GM23248 (cell line): ENCODE measurements at regions not wholly inside any gene's neighbourhood (a gene's known extent, or its start where the extent isn't known, plus 50 kb on each side); places are given as distances from the start of the nearest gene placed in this dataset.

Source experiments
- EZH2 ChIP-seq: fragments of 200-600 bp; sonication (generic); IDR thresholded peaks from 2 replicates; pipeline ENCODE4 v1.6.1; 2018; ENCODE audit warnings: antibody characterized with exemption, mild to moderate bottlenecking; ENCODE audit not compliant: insufficient read depth, poor library complexity, severe bottlenecking
- EZH2phosphoT487 ChIP-seq: fragments of 200-600 bp; sonication (generic); IDR thresholded peaks from 2 replicates; pipeline ENCODE4 v1.6.1; 2018; ENCODE audit warnings: antibody characterized with exemption, moderate library complexity, mild to moderate bottlenecking, low read depth; ENCODE audit not compliant: insufficient read depth

DNA sequence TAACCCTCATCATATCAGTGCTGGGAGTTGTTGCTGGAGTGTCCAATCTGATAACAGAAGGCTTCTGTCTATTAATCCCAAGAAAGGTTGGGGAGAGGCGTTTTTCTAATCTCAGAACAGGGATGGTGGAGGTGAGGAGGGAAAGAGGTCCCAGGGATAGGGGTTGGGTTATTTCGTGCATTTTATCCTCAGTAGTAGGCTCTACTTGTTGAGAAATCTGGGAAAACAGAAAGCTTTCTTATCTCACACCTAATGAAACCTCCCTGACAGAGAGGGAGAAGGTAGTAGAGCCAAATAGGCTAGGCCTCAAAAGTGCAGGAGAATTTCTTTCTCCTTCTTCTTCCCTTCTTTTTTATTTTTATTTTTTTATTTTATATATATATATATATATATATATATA lies 281.8 kb upstream of the MAP3K7 start:
- no peak for TF ChIP-seq EZH2
- no peak for TF ChIP-seq EZH2phosphoT487
